Epithelial cell of esophagus (primary cell): ENCODE measurements at regions not wholly inside any gene's neighbourhood (a gene's known extent, or its start where the extent isn't known, plus 50 kb on each side); places are given as distances from the start of the nearest gene placed in this dataset.

Experiments
- DNase-seq: peaks from one replicate; pipeline ENCODE4 v3.0.0; 2010; ENCODE audit warnings: low read depth
- H3K4me3 ChIP-seq: 2 replicates; pipeline ENCODE4 v1.5.1; 2011; ENCODE audit warnings: mild to moderate bottlenecking, low read length, control low read depth
- TF ChIP-seq, protein P1 (sequence below): IDR thresholded peaks from 2 replicates; pipeline ENCODE4 v1.5.1; 2011; ENCODE audit warnings: low read depth, mild to moderate bottlenecking, low read length, control low read depth, inconsistent platforms; ENCODE audit not compliant: insufficient read depth; ENCODE audit errors: missing control alignments

DNA sequence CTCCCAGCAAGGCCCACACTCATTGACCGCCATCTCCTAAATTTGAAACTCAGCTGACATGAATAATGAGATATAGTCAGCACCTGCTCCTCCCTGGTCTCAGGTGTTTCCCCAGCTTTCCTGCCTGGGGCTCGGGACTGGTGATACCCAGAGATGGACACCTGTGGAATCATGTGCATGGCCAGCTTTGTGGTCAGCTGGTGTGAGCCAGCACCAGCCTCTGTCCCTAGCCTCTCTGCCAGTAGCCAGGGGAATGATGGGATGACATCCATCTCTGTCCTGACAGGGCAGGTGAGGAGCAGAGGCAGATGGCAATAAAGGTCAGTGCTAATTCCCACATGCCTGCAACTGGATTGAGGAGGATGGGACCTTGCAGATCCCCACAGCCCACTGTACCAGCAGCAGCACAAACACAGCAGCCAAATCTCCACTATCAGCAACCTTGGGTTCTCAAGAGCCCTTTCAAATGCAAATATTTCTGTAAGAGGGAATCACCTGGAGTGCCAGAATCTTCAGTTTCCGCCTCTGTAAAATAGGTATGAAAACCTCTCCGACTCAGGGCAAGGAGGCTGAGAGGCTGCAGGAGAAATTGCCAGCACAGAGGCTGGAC lies 329.2 kb upstream of the ZMIZ1 start:
- TF ChIP-seq, protein P1, sequence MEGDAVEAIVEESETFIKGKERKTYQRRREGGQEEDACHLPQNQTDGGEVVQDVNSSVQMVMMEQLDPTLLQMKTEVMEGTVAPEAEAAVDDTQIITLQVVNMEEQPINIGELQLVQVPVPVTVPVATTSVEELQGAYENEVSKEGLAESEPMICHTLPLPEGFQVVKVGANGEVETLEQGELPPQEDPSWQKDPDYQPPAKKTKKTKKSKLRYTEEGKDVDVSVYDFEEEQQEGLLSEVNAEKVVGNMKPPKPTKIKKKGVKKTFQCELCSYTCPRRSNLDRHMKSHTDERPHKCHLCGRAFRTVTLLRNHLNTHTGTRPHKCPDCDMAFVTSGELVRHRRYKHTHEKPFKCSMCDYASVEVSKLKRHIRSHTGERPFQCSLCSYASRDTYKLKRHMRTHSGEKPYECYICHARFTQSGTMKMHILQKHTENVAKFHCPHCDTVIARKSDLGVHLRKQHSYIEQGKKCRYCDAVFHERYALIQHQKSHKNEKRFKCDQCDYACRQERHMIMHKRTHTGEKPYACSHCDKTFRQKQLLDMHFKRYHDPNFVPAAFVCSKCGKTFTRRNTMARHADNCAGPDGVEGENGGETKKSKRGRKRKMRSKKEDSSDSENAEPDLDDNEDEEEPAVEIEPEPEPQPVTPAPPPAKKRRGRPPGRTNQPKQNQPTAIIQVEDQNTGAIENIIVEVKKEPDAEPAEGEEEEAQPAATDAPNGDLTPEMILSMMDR: no peak
- no peak overlapping the region for H3K4me3 ChIP-seq
- DNase-seq: no peak

DNA sequence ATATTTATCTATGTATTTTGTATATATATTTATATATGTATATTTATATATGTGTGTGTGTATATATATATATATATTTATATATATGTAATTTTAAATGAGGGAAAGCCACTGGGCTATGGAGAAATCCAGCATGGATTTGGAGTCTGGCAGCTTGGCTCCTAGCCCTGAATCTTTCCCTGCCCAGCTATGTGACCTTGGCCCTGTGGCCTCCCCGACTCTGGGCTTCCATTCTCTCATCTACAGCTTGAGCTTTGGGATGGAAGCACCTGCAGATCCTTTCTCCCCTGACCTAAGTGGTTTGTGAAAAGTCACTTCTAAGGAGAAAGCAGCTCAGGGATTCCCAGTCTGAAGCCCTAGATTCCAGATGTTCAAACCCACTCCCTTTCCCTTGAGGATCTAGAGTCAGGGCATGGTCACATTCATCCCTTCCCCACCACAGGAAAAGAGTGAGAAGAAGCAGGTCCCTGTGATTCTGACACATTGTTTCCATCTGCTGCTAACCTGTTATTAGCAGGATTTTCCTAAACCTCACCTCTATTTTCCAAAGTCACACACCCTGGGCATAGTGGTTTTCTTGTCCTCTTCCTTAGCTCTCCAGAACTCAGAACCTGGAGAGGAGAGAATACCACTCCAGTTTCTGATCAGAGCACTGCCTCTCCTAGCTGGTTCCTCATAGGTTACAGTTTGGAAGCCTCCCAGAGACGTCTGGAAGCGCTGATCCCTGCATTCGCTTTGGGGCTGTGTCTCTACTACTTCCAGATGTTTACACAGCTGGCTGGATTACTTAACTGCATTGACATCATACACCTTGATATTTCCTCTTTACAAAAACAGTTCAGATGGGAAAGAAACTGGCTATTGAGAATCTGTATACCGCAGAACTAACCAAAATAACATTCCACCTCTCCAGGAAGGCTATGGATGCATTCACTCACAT lies 327.5 kb upstream of the ZMIZ1 start:
- TF ChIP-seq, protein P1: no peak
- peak; percentile 54 for DNase-seq
- H3K4me3 ChIP-seq: no peak overlapping the region

DNA sequence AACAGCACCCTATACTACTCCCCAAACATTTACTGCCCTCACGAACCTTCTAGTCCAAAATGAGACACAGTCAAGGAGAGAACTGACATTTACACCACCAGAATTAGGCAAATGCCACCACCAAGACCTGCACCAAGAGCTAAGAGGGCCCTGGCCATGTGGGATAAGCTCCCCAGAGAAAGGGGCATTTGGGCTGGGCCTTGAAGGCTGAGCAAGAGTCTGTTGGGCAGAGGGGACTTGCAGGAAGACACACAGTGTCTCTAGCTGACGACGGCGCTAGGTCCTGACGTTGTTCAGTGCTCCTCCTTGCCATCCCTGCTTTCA lies 326.4 kb upstream of the ZMIZ1 start:
- no peak for DNase-seq
- TF ChIP-seq, protein P1: no peak
- H3K4me3 ChIP-seq: no peak overlapping the region

DNA sequence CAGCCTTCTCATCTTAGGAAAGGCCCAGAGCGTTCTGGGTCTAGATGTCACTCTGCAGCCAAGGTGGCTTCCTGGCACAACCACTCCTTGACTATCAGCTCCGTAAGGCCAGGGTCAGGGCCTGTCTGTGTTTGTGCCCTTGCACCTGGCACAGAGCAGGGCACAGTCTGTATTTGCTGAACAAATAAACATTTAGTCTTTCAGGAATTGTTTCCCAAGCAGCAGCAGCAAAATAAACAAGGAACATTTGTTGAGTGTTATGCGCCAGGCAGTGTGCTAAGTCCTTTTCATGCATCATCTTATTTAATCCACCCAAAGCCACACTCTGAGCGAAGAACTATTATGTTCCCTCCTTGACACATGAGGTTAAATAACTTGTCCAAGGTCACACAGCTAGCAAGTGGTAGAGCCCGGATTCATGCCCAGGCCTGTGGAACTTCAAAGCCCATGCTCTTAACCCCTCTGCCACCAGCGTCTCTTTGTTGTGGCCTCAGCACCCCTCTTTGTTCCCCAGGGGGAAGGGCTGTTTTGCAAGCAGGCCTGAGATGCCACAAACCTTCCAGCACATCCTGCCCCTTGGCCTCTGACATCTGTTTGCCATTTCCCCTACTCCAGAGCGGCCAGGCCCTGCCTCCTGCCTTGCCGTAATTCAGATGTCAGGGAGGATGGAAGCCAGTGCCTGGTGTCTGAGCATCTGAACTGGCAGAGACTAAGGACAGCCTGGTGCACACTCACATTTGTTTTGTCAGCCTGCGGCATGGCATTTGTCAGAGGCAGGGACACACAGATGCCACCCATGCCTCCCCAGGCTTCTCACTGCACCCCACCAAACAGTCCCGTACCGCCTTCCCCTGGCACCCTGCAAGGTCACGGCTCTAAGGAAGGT lies 325.8 kb upstream of the ZMIZ1 start:
- TF ChIP-seq, protein P1: no peak
- no peak for DNase-seq
- no peak overlapping the region for H3K4me3 ChIP-seq

DNA sequence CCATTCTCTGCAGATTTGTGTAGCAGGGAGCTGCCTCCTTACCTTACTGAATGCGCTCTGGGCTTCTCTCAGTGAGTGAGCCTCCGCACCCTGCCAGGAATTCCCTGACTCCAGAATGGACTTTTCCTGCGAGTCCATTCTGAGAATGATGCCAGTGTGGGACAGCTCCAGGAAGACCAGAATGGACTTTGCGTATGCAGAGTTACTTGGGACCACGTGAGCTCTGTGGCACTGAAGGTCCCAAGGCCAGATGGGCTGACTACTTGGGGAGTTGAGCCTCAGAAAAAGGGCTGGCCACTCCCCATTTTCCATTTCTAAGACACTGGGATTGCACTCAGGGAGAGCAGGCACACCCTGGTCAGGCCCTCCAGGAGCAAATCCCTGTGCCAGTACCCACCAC lies 324.7 kb upstream of the ZMIZ1 start:
- H3K4me3 ChIP-seq: no peak overlapping the region
- TF ChIP-seq, protein P1: no peak
- no peak for DNase-seq

DNA sequence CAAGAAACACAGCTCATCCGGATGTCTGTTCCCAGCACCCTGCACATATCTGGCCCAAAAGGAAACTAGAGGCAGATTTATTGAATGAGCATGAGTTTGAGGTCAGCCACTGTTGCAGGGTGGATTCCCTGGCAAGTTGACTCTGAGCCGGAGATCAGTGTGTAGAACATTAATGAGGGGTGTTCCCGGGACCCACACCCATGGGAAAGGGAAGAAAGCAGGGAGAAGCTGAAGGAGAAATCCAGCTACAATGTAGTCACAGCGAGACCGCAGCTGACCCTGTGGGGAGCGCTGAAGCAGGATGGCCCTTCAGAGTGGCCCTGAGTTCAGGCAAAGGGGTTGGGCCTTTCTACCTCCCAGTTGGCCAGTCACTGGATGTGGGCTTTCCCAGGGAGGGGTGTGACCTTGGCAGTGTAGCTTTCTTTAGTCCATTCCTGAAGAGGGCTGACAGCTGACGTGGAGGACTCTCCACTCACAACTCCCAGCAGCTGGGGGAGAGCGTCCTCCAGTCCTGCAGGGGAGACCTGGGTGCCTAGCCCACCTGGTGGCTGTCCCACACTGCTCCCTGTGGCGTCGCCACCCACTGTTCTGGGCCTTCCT lies 324.2 kb upstream of the ZMIZ1 start:
- TF ChIP-seq, protein P1: no peak
- no peak overlapping the region for H3K4me3 ChIP-seq
- DNase-seq: no peak
